ENCODE measurements at regions not wholly inside any gene's neighbourhood (a gene's known extent, or its start where the extent isn't known, plus 50 kb on each side); places are given as distances from the start of the nearest gene placed in this dataset.

GRCh38 chr12:54721312-54721711, 73.1 kb upstream of the DCD start:
- 52% methylated on average over 3 of the region's 3 CpGs; no CpG with 5 or more reads in 1 of the 2 experiments for WGBS, 2 experiments (ENCODE audit: extremely low coverage in 2 of 2, insufficient read length in 1 of 2)
- dilution Hi-C loops (cut with HindIII; ENCODE audit: low sequenced_read_pairs, unreplicated experiment), result no loop called here

More at GRCh38 chr12:54721312-54721711, 73.1 kb upstream of the DCD start:
- Histone ChIP-seq H3K9ac (ENCODE audit: low read depth, low read length) (no peak overlapping the region), H4K5ac (ENCODE audit: low read depth, low read length) (no peak overlapping the region), H3K27me3 (ENCODE audit: control insufficient read depth, insufficient read depth, low read length) (no peaks in the 10 kb centered on the region), H2BK15ac (ENCODE audit: low read depth, low read length) (no peak overlapping the region), H2AK5ac (ENCODE audit: low read depth, low read length) (no peak overlapping the region), H3K36me3 (ENCODE audit: control insufficient read depth, insufficient read depth, low read length) (no peaks in the 10 kb centered on the region), H3K9me3 (ENCODE audit: control insufficient read depth, insufficient read depth, low read length) (no peaks in the 10 kb centered on the region), H2BK120ac (ENCODE audit: low read depth, low read length) (no peak overlapping the region), H2AFZ (replicated peaks; ENCODE audit: low read length, poor library complexity) (no peak overlapping the region), H3K27ac (ENCODE audit: insufficient read depth, low read length) (no peak overlapping the region), H4K8ac (ENCODE audit: low read depth in 2 of 2, low read length in 2 of 2) (no peak overlapping the region), H3K23ac (ENCODE audit: low read depth, low read length) (no peak overlapping the region), H3K4ac (ENCODE audit: low read depth, low read length) (no peak overlapping the region), H3K4me3 (ENCODE audit: insufficient read depth, low read depth, low read length) (no peak overlapping the region), H2BK5ac (ENCODE audit: low read depth, low read length, poor library complexity, severe bottlenecking) (no peak overlapping the region), H4K91ac (ENCODE audit: insufficient read depth, low read depth, low read length) (no peak overlapping the region), H2BK20ac (ENCODE audit: low read depth, low read length) (no peak overlapping the region), H3K56ac (ENCODE audit: extremely low read depth, insufficient read depth, low read length) (no peak overlapping the region), H3K4me2 (ENCODE audit: low read depth, low read length) (no peak overlapping the region), H3K9me1 (ENCODE audit: insufficient read depth, low read length) (no peaks in the 10 kb centered on the region), H3K79me1 (ENCODE audit: low read depth in 1 of 2, low read length in 2 of 2) (no peaks in the 10 kb centered on the region), H3K18ac (ENCODE audit: low read depth, low read length) (no peak overlapping the region), H3K4me1 (ENCODE audit: control insufficient read depth, insufficient read depth, low read length) (no peaks in the 10 kb centered on the region), H4K20me1 (ENCODE audit: insufficient read depth, low read length) (no peaks in the 10 kb centered on the region), H2AK9ac (replicated peaks; ENCODE audit: low read depth, low read length, poor library complexity) (no peak overlapping the region), H3K14ac (replicated peaks; ENCODE audit: low read depth, low read length) (no peak overlapping the region)
- DNase-seq (no peak), ATAC-seq (ENCODE audit: low read depth) (no peak)
- intact Hi-C loops (cut with micrococcal nuclease) (no loop called here), in situ Hi-C loops (cut with MboI; ENCODE audit: low sequenced_read_pairs) (no loop called here)
- TF ChIP-seq POLR2A (IDR thresholded peaks at IDR 0.05; ENCODE audit: low read depth, low read length) (no peak), CEBPB (IDR thresholded peaks at IDR 0.05; ENCODE audit: low read depth, low read length) (no peak), FOS (IDR thresholded peaks at IDR 0.05; ENCODE audit: low read depth, low read length) (no peak), MXI1 (IDR thresholded peaks at IDR 0.05; ENCODE audit: borderline replicate concordance, low read depth, low read length) (no peak), RAD21 (IDR thresholded peaks at IDR 0.05; ENCODE audit: low read length) (no peak)
- TF ChIP-seq, protein P1, sequence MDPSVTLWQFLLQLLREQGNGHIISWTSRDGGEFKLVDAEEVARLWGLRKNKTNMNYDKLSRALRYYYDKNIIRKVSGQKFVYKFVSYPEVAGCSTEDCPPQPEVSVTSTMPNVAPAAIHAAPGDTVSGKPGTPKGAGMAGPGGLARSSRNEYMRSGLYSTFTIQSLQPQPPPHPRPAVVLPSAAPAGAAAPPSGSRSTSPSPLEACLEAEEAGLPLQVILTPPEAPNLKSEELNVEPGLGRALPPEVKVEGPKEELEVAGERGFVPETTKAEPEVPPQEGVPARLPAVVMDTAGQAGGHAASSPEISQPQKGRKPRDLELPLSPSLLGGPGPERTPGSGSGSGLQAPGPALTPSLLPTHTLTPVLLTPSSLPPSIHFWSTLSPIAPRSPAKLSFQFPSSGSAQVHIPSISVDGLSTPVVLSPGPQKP (IDR thresholded peaks at IDR 0.05; ENCODE audit: borderline replicate concordance, low read depth, low read length), result no peak
- BruUV-seq (replicated peaks), result no TSS peak
- POLR2A ChIA-PET (ENCODE audit: unreplicated experiment), result no interaction called here
- CTCF ChIA-PET, result no interaction called here

Data from IMR-90 (cell line).